ENCODE measurements at regions not wholly inside any gene's neighbourhood (a gene's known extent, or its start where the extent isn't known, plus 50 kb on each side); places are given as distances from the start of the nearest gene placed in this dataset.

DNA sequence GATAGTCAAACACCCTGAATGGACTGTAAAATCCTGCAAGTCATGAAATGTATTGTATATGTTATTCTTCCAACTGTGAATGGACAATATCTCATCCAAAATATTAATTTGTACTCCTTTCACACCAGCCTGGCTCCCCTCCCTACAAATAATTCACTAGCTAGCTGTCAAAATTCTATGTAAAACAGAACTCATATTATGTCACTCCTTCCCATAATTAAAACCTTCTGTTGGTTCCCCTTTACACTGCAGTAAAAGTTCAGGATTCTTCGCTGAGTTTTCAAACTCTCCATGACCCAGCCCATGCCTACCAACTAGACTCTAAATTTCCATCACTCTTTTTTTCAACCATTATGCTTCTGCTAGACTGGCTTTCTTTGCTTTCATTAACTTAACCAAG, 857.1 kb downstream of the TAF11L14 start:
- TF ChIP-seq CTCF (IDR thresholded peaks at IDR 0.05; ENCODE audit: insufficient read depth, low read length, poor library complexity, severe bottlenecking) = no peak
- no peaks in the 10 kb centered on the region for H3K36me3 ChIP-seq (ENCODE audit: control insufficient read depth, insufficient read depth, low read length)
- H3K27me3 ChIP-seq (ENCODE audit: control insufficient read depth, insufficient read depth, low read length) = no peaks in the 10 kb centered on the region
- no peak for DNase-seq (ENCODE audit: low read depth)
- H3K4me3 ChIP-seq (ENCODE audit: low read depth, low read length) = no peak overlapping the region

- no peak for DNase-seq (ENCODE audit: low read depth)
- Histone ChIP-seq H3K4me3 (ENCODE audit: low read depth, low read length) (no peak overlapping the region), H3K36me3 (ENCODE audit: control insufficient read depth, insufficient read depth, low read length) (no peaks in the 10 kb centered on the region), H3K27me3 (ENCODE audit: control insufficient read depth, insufficient read depth, low read length) (no peaks in the 10 kb centered on the region)
- no peak for TF ChIP-seq CTCF (IDR thresholded peaks at IDR 0.05; ENCODE audit: insufficient read depth, low read length, poor library complexity, severe bottlenecking)
Observed at GRCh38 chr5:18495157-18495556, 860.9 kb downstream of the TAF11L14 start.

DNA sequence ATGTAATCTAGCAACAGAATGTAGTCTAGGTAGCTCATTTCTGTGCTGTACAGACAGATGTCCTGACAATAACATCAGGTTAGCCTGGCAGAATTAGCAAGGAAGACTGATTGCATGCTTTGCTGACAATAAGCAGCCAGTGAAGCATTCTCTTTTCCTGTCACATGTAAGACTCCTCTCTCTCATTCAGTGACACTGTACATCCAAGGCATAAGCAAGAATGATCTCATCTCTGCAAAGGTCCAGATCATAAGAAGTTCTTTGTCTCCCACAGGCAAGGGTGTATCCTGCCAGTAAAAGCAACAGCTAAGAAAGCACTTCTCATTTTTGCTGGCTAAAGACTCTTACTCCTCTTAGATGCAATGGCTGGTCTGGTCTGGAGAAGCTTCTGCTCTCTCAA, 861.8 kb downstream of the TAF11L14 start:
- no peak for DNase-seq (ENCODE audit: low read depth)
- no peak overlapping the region for H3K4me3 ChIP-seq (ENCODE audit: low read depth, low read length)
- H3K27me3 ChIP-seq (ENCODE audit: control insufficient read depth, insufficient read depth, low read length) = no peaks in the 10 kb centered on the region
- no peak for TF ChIP-seq CTCF (IDR thresholded peaks at IDR 0.05; ENCODE audit: insufficient read depth, low read length, poor library complexity, severe bottlenecking)
- H3K36me3 ChIP-seq (ENCODE audit: control insufficient read depth, insufficient read depth, low read length) = no peaks in the 10 kb centered on the region

DNA sequence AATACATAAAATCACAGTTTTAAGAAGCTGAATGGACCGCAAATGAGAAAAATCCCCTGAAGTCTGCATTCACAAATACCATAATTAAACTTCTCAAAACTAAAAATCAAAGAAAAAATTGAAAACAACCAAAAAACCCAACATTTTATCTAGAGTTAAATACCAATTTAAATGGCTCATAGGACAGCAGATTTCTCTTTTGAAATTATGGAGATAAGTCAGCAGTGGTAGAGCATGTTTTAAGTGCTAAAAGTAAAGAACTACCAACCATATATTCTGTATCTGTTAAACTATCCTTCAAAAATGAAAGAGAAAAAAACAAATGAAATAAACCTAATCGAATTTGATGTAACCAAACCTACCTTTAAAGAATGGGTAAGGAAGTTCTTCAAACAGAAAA, 862.8 kb downstream of the TAF11L14 start:
- Histone ChIP-seq H3K27me3 (ENCODE audit: control insufficient read depth, insufficient read depth, low read length) (no peaks in the 10 kb centered on the region), H3K36me3 (ENCODE audit: control insufficient read depth, insufficient read depth, low read length) (no peaks in the 10 kb centered on the region), H3K4me3 (ENCODE audit: low read depth, low read length) (no peak overlapping the region)
- no peak for DNase-seq (ENCODE audit: low read depth)
- no peak for TF ChIP-seq CTCF (IDR thresholded peaks at IDR 0.05; ENCODE audit: insufficient read depth, low read length, poor library complexity, severe bottlenecking)

DNA sequence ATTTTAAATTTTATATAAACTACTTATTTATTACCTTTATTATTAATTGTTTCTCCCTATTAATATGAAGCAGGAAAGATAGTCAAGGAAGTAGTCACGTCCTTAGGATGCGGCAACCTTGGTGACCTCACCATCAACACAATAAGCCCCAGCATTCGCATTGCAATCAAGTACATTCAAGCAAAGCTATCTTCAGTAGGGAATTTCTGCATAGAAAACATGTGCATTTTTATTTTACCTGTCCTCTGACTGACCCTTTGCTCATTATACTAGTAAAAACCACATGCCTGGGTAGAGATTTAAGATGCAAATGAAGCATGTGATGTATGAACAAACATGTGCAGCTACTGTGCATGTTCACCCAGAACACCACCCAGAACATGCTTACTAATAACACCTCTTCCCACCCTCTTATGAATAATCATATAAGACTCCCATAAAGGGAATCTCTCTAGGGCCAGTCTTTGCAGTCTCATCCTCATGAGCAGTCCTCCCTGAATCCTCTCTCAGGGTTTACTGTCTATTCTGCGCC, 869.6 kb downstream of the TAF11L14 start:
- no peaks in the 10 kb centered on the region for H3K36me3 ChIP-seq (ENCODE audit: control insufficient read depth, insufficient read depth, low read length)
- no peak for TF ChIP-seq CTCF (IDR thresholded peaks at IDR 0.05; ENCODE audit: insufficient read depth, low read length, poor library complexity, severe bottlenecking)
- no peaks in the 10 kb centered on the region for H3K27me3 ChIP-seq (ENCODE audit: control insufficient read depth, insufficient read depth, low read length)
- no peak for DNase-seq (ENCODE audit: low read depth)
- no peak overlapping the region for H3K4me3 ChIP-seq (ENCODE audit: low read depth, low read length)

- no peak overlapping the region for H3K4me3 ChIP-seq (ENCODE audit: low read depth, low read length)
- DNase-seq (ENCODE audit: low read depth) = no peak
- H3K36me3 ChIP-seq (ENCODE audit: control insufficient read depth, insufficient read depth, low read length) = no peaks in the 10 kb centered on the region
- no peaks in the 10 kb centered on the region for H3K27me3 ChIP-seq (ENCODE audit: control insufficient read depth, insufficient read depth, low read length)
- TF ChIP-seq CTCF (IDR thresholded peaks at IDR 0.05; ENCODE audit: insufficient read depth, low read length, poor library complexity, severe bottlenecking) = no peak
Observed at GRCh38 chr5:18507114-18507513, 872.9 kb downstream of the TAF11L14 start.

Data from kidney epithelial cell (primary cell).